ENCODE measurements at regions not wholly inside any gene's neighbourhood (a gene's known extent, or its start where the extent isn't known, plus 50 kb on each side); places are given as distances from the start of the nearest gene placed in this dataset.

GRCh38 chr4:36568575-36568974 lies 287.2 kb downstream of the DTHD1 start:
- H3K27ac ChIP-seq = no peak overlapping the region
- in situ Hi-C loops (cut with HindIII; ENCODE audit: low pct_ligation_motif_present, low sequenced_read_pairs) = no loop called here

GRCh38 chr4:36573441-36573840 lies 292.0 kb downstream of the DTHD1 start:
- Histone ChIP-seq H3K27ac (no peak overlapping the region), H3K36me3 (replicated peaks) (no peaks in the 10 kb centered on the region), H3K4me3 (ENCODE audit: low read depth, low read length) (no peak overlapping the region), H3K27me3 (replicated peaks) (no peaks in the 10 kb centered on the region)
- in situ Hi-C loops (cut with HindIII; ENCODE audit: low pct_ligation_motif_present, low sequenced_read_pairs) = no loop called here
- no peak for DNase-seq
- no peak for TF ChIP-seq CTCF (IDR thresholded peaks at IDR 0.05; ENCODE audit: low read depth, low read length, missing control alignments)

More at GRCh38 chr4:36568575-36568974, 287.2 kb downstream of the DTHD1 start:
- no peak overlapping the region for H3K4me3 ChIP-seq (ENCODE audit: low read depth, low read length)
- DNase-seq = no peak
- no peaks in the 10 kb centered on the region for H3K36me3 ChIP-seq (replicated peaks)
- H3K27me3 ChIP-seq (replicated peaks) = no peaks in the 10 kb centered on the region
- TF ChIP-seq CTCF (IDR thresholded peaks at IDR 0.05; ENCODE audit: low read depth, low read length, missing control alignments) = no peak

- TF ChIP-seq CTCF (IDR thresholded peaks at IDR 0.05; ENCODE audit: low read depth, low read length, missing control alignments) = no peak
- Histone ChIP-seq H3K27me3 (replicated peaks) (no peaks in the 10 kb centered on the region), H3K4me3 (ENCODE audit: low read depth, low read length) (no peak overlapping the region), H3K27ac (no peak overlapping the region), H3K36me3 (replicated peaks) (no peaks in the 10 kb centered on the region)
- in situ Hi-C loops (cut with HindIII; ENCODE audit: low pct_ligation_motif_present, low sequenced_read_pairs) = no loop called here
- no peak for DNase-seq
Observed at GRCh38 chr4:36574816-36575215, 293.4 kb downstream of the DTHD1 start.

- in situ Hi-C loops (cut with HindIII; ENCODE audit: low pct_ligation_motif_present, low sequenced_read_pairs) = no loop called here
- Histone ChIP-seq H3K36me3 (replicated peaks) (no peaks in the 10 kb centered on the region), H3K4me3 (ENCODE audit: low read depth, low read length) (no peak overlapping the region), H3K27me3 (replicated peaks) (no peaks in the 10 kb centered on the region), H3K27ac (no peak overlapping the region)
- TF ChIP-seq CTCF (IDR thresholded peaks at IDR 0.05; ENCODE audit: low read depth, low read length, missing control alignments) = no peak
- no peak for DNase-seq
Observed at GRCh38 chr4:36582198-36582597, 300.8 kb downstream of the DTHD1 start.

- no peaks in the 10 kb centered on the region for H3K27me3 ChIP-seq (replicated peaks)
- H3K36me3 ChIP-seq (replicated peaks) = no peaks in the 10 kb centered on the region
- DNase-seq = no peak
- TF ChIP-seq CTCF (IDR thresholded peaks at IDR 0.05; ENCODE audit: low read depth, low read length, missing control alignments) = no peak
- in situ Hi-C loops (cut with HindIII; ENCODE audit: low pct_ligation_motif_present, low sequenced_read_pairs) = no loop called here
- H3K27ac ChIP-seq = no peak overlapping the region
- H3K4me3 ChIP-seq (ENCODE audit: low read depth, low read length) = no peak overlapping the region
Observed at GRCh38 chr4:36587909-36588472, 306.6 kb downstream of the DTHD1 start.

- no peak for TF ChIP-seq CTCF (IDR thresholded peaks at IDR 0.05; ENCODE audit: low read depth, low read length, missing control alignments)
- H3K27me3 ChIP-seq (replicated peaks) = no peaks in the 10 kb centered on the region
- DNase-seq = no peak
- no peaks in the 10 kb centered on the region for H3K36me3 ChIP-seq (replicated peaks)
- no peak overlapping the region for H3K27ac ChIP-seq
- no peak overlapping the region for H3K4me3 ChIP-seq (ENCODE audit: low read depth, low read length)
- in situ Hi-C loops (cut with HindIII; ENCODE audit: low pct_ligation_motif_present, low sequenced_read_pairs) = no loop called here
Observed at GRCh38 chr4:36590343-36590742, 308.9 kb downstream of the DTHD1 start.

Measured in brain microvascular endothelial cell (primary cell).